K562 (cell line): ENCODE measurements at regions not wholly inside any gene's neighbourhood (a gene's known extent, or its start where the extent isn't known, plus 50 kb on each side); places are given as distances from the start of the nearest gene placed in this dataset.

Experiments
- ATAC-seq: fragments of 200-7000 bp; cut with Tn5 transposase; 3 replicates; pipeline ENCODE4 v1.9.1; 2020; ENCODE audit warnings: moderate library complexity
- BruUV-seq: library from RNA; stranded (reverse); fragments of 400-500 nt; replicated peaks from 2 replicates; lab custom pipeline; 2021; lab: Mats Ljungman, UMichigan
- CTCF ChIA-PET: fragments of 300-600 bp; formaldehyde crosslinking; extraction: SDS; loops from one replicate; lab custom pipeline; 2021; ENCODE audit warnings: low intra/inter-chr PET ratio; lab: Yijun Ruan, JAX
- POLR2A ChIA-PET: fragments of 300-600, 350-650 bp; sonication (Branson Sonifier 250); formaldehyde crosslinking; extraction: SDS; loops from one replicate; lab custom pipeline; 2021; ENCODE audit warnings: antibody characterized with exemption, inconsistent platforms; lab: Yijun Ruan, JAX
- DNase-seq, 4 experiments: peaks; one replicate each; pipeline versions ENCODE4 v3.0.0 to v3.0.0-alpha.2; 2011 to 2018; ENCODE audit warnings: low spot score in 3 of 4, mixed read lengths in 3 of 4; ENCODE audit errors: extremely low read depth in 1 of 4
- FAIRE-seq: peaks from 2 replicates; lab custom pipeline; 2011; peaks lifted over from hg19 to GRCh38; lab: Jason Lieb, UNC
- H2AFZ ChIP-seq: 2 replicates; pipeline ENCODE4 v1.6.0; 2011; ENCODE audit warnings: low read depth, low read length, control low read depth, inconsistent platforms
- H3K27ac ChIP-seq: fragments of 200-600 bp; 3 replicates; pipeline ENCODE4 v1.8.0; 2011; ENCODE audit warnings: low read depth, mild to moderate bottlenecking, control low read depth, inconsistent platforms, low read length, moderate library complexity, mixed read lengths; ENCODE audit errors: extremely low read depth
- H3K27me3 ChIP-seq, 2 experiments: fragments of 300-600 bp in 1 of 2; 2 replicates in 1 of 2; 3 replicates in 1 of 2; pipeline versions ENCODE4 v1.6.0 to v1.8.0; 2011; ENCODE audit warnings: inconsistent platforms in 2 of 2, low read length in 2 of 2, mild to moderate bottlenecking in 1 of 2, mixed read lengths in 1 of 2, moderate library complexity in 1 of 2; ENCODE audit not compliant: control insufficient read depth in 2 of 2, insufficient read depth in 2 of 2
- H3K36me3 ChIP-seq: fragments of 300-600 bp; 3 replicates; pipeline ENCODE4 v1.8.0; 2011; ENCODE audit warnings: mild to moderate bottlenecking, low read length, inconsistent platforms; ENCODE audit not compliant: control insufficient read depth, insufficient read depth
- H3K4me1 ChIP-seq, 2 experiments: fragments of 200-600 bp in 1 of 2; replicated peaks in 1 of 2; 2 replicates in 1 of 2; 3 replicates in 1 of 2; pipeline versions ENCODE4 v1.5.1 to v1.8.0; 2011; ENCODE audit warnings: inconsistent platforms in 2 of 2, low read length in 2 of 2, mild to moderate bottlenecking in 1 of 2, mixed read lengths in 1 of 2, moderate library complexity in 1 of 2; ENCODE audit not compliant: control insufficient read depth in 2 of 2, insufficient read depth in 2 of 2
- H3K4me2 ChIP-seq: 2 replicates; pipeline ENCODE4 v1.6.1; 2011; ENCODE audit warnings: low read length, control low read depth, inconsistent platforms, mixed read lengths; ENCODE audit not compliant: insufficient read depth
- H3K4me3 ChIP-seq: fragments of 200-600 bp; sonication (generic), shearing (Covaris generic); 2 replicates; pipeline ENCODE4 v1.5.1; 2016; ENCODE audit warnings: control low read depth, inconsistent platforms
- H3K79me2 ChIP-seq: fragments of 200-600 bp; 3 replicates; pipeline ENCODE4 v1.8.0; 2011; ENCODE audit warnings: low read length, inconsistent platforms; ENCODE audit not compliant: control insufficient read depth, insufficient read depth
- H3K9ac ChIP-seq, 2 experiments: 2 replicates each; pipeline versions ENCODE4 v1.6.0 to v1.6.1; 2011; ENCODE audit warnings: low read depth in 2 of 2, low read length in 2 of 2, control low read depth in 1 of 2, inconsistent platforms in 1 of 2, mild to moderate bottlenecking in 1 of 2, mixed read lengths in 1 of 2; ENCODE audit not compliant: insufficient read depth in 1 of 2
- H3K9me1 ChIP-seq: one replicate; pipeline ENCODE4 v1.6.0; 2011; ENCODE audit warnings: inconsistent platforms, mild to moderate bottlenecking, low read length, moderate library complexity; ENCODE audit not compliant: control insufficient read depth, insufficient read depth
- H3K9me3 ChIP-seq: replicated peaks from 2 replicates; pipeline ENCODE4 v1.5.1; 2011; ENCODE audit warnings: low read depth, low read length, inconsistent platforms; ENCODE audit not compliant: control insufficient read depth, insufficient read depth
- H4K20me1 ChIP-seq: replicated peaks from 2 replicates; pipeline ENCODE4 v1.6.1; 2011; ENCODE audit warnings: low read length, inconsistent platforms, mixed read lengths; ENCODE audit not compliant: control insufficient read depth, insufficient read depth
- CREB3 ChIP-seq: fragments of 450-650 bp; conservative IDR thresholded peaks from 2 replicates; pipeline ENCODE4 v1.6.1; 2016; ENCODE audit warnings: missing genetic modification characterization, low read depth, mild to moderate bottlenecking, missing compliant biosample characterization, moderate library complexity
- DACH1 ChIP-seq: fragments of 450-650 bp; IDR thresholded peaks from 2 replicates; pipeline ENCODE4 v1.6.1; 2018; ENCODE audit not compliant: partially characterized antibody
- E2F3 ChIP-seq: fragments of 250-450 bp; sonication (Bioruptor Pico); IDR thresholded peaks from 2 replicates; pipeline ENCODE4 v1.4.0; 2020; ENCODE audit warnings: mild to moderate bottlenecking
- ELF2 ChIP-seq: fragments of 250-450 bp; sonication (Bioruptor Pico); IDR thresholded peaks from 2 replicates; pipeline ENCODE4 v1.5.0; 2021; ENCODE audit warnings: mild to moderate bottlenecking
- ETS2 ChIP-seq: IDR thresholded peaks from 2 replicates; pipeline ENCODE4 v1.6.1; 2016; ENCODE audit warnings: borderline replicate concordance, missing genetic modification characterization, mild to moderate bottlenecking, moderate library complexity, missing compliant biosample characterization; ENCODE audit not compliant: poor library complexity, severe bottlenecking
- HNRNPL ChIP-seq: fragments of 200-400 bp; formaldehyde crosslinking; IDR thresholded peaks from 2 replicates; pipeline ENCODE4 v1.6.1; 2017; ENCODE audit warnings: low read depth, mild to moderate bottlenecking, low read length
- NCOA6 ChIP-seq: fragments of 450-650 bp; IDR thresholded peaks from 2 replicates; pipeline ENCODE4 v1.6.1; 2017; ENCODE audit warnings: mild to moderate bottlenecking
- POLR2AphosphoS2 ChIP-seq: IDR thresholded peaks from 2 replicates; pipeline ENCODE4 v1.6.1; 2012; ENCODE audit warnings: low read length, improper control_type of control experiment
- PYGO2 ChIP-seq: fragments of 450-650 bp; IDR thresholded peaks from 2 replicates; pipeline ENCODE4 v1.6.1; 2016; ENCODE audit warnings: mild to moderate bottlenecking, missing genetic modification characterization, moderate library complexity, missing compliant biosample characterization
- RHOXF2B ChIP-seq: fragments of 250-450 bp; sonication (Bioruptor Pico); conservative IDR thresholded peaks from 2 replicates; pipeline ENCODE4 v1.5.1; 2021
- SIX5 ChIP-seq, 2 experiments: IDR thresholded peaks; 2 replicates each; pipeline ENCODE4 v1.6.1; 2011; ENCODE audit warnings: low read length in 2 of 2, borderline replicate concordance in 1 of 2, low read depth in 1 of 2, mild to moderate bottlenecking in 1 of 2, moderate library complexity in 1 of 2; ENCODE audit not compliant: insufficient read depth in 1 of 2
- SMARCA5 ChIP-seq: fragments of 450-650 bp; IDR thresholded peaks from 2 replicates; pipeline ENCODE4 v1.6.1; 2016
- WHSC1 ChIP-seq: IDR thresholded peaks from one replicate; pipeline ENCODE4 v1.6.1; 2012; ENCODE audit warnings: low read length, control low read depth, inconsistent platforms
- ZNF124 ChIP-seq: sonication (generic); formaldehyde crosslinking; IDR thresholded peaks from 2 replicates; pipeline ENCODE4 v1.8.1; 2022; ENCODE audit warnings: missing genetic modification reagents
- ZNF699 ChIP-seq: fragments of 250-450 bp; sonication (Bioruptor Pico); IDR thresholded peaks from 2 replicates; pipeline ENCODE4 v1.8.0; 2021; ENCODE audit warnings: mild to moderate bottlenecking, moderate library complexity; ENCODE audit not compliant: insufficient replicate concordance
- WGBS: fragments of 100-300 bp; shearing (Covaris generic); methylation state at CpG from one replicate; pipeline ENCODE4 v1.1.6; 2016; ENCODE audit warnings: low coverage, mixed read lengths; ENCODE audit not compliant: insufficient coverage; ENCODE audit errors: missing lambda C conversion rate; 5-methylcytosine and 5-hydroxymethylcytosine counted together
- in situ Hi-C: fragments of 300-500 bp; cut with MboI; formaldehyde crosslinking; loops from 4 replicates; pipeline ENCODE4 v1.15.0; 2018; ENCODE audit warnings: inconsistent platforms, mixed read lengths
- intact Hi-C: fragments of 100-400 bp; cut with micrococcal nuclease; formaldehyde crosslinking; loops from 2 replicates; pipeline ENCODE4 v1.14.2; 2022

GRCh38 chr2:176733698-176734430 lies 464.6 kb downstream of the MTX2 start:
- no peak overlapping the region for H3K4me3 ChIP-seq
- in situ Hi-C loops (no loop called here), intact Hi-C loops (no loop called here)
- no peak overlapping the region for H3K4me2 ChIP-seq
- H3K27ac ChIP-seq = no peak overlapping the region
- no peaks in the 10 kb centered on the region for H3K4me1 ChIP-seq
- no peaks in the 10 kb centered on the region; a peak in 1 of 5 replicates for H3K27me3 ChIP-seq
- no peaks in the 10 kb centered on the region for H3K36me3 ChIP-seq
- DNase-seq = no peak
- no peaks in the 10 kb centered on the region for H3K9me1 ChIP-seq
- H4K20me1 ChIP-seq = no peaks in the 10 kb centered on the region
- CTCF ChIA-PET = no interaction called here
- WGBS = 1% methylated on average over 3 of the region's 3 CpGs
- no peak for TF ChIP-seq HNRNPL
- TF ChIP-seq ZNF699 = no peak
- no peak for TF ChIP-seq ZNF124 (CRISPR knock-in tag)
- no peak for TF ChIP-seq CREB3 (tag)
- TF ChIP-seq PYGO2 (tag) = no peak
- TF ChIP-seq SMARCA5 = no peak
- TF ChIP-seq RHOXF2B (CRISPR knock-in tag) = no peak
- no peak for TF ChIP-seq ELF2
- no peak for TF ChIP-seq DACH1
- no peak for TF ChIP-seq E2F3 (CRISPR knock-in tag)
- no peak for TF ChIP-seq NCOA6
- no peak for TF ChIP-seq SIX5 (IDR thresholded peaks at IDR 0.05; ENCODE audit: borderline replicate concordance in 1 of 2, insufficient read depth in 1 of 2, low read depth in 1 of 2, low read length in 2 of 2)
- no peak for TF ChIP-seq ETS2
- TF ChIP-seq POLR2AphosphoS2 = no peak
- no peak for TF ChIP-seq WHSC1
- ATAC-seq = no peak
- no peak overlapping the region for H3K9ac ChIP-seq
- H2AFZ ChIP-seq = no peak overlapping the region
- no peaks in the 10 kb centered on the region for H3K79me2 ChIP-seq
- POLR2A ChIA-PET = no interaction called here
- peak; percentile 19 for FAIRE-seq
- no TSS peak for BruUV-seq
- H3K9me3 ChIP-seq = no peaks in the 10 kb centered on the region
